ENCODE measurements at regions not wholly inside any gene's neighbourhood (a gene's known extent, or its start where the extent isn't known, plus 50 kb on each side); places are given as distances from the start of the nearest gene placed in this dataset.

- no peak for DNase-seq (ENCODE audit: low spot score)
- no peak overlapping the region for H3K27ac ChIP-seq
- no peak overlapping the region for H3K4me3 ChIP-seq
- ATAC-seq (ENCODE audit: insufficient number of reproducible peaks, low FRiP score, low read depth): no peak
- H3K9me3 ChIP-seq: no peaks in the 10 kb centered on the region
- H3K27me3 ChIP-seq (replicated peaks; ENCODE audit: insufficient read depth): no peaks in the 10 kb centered on the region
- H3K36me3 ChIP-seq: no peaks in the 10 kb centered on the region
- H3K4me1 ChIP-seq (ENCODE audit: control insufficient read depth in 1 of 2, low read depth in 2 of 2): no peaks in the 10 kb centered on the region
- TF ChIP-seq CTCF (IDR thresholded peaks at IDR 0.05): no peak
Measured at GRCh38 chr11:42825598-42825997, 486.2 kb upstream of the API5 start.

- no peak for ATAC-seq (ENCODE audit: insufficient number of reproducible peaks, low FRiP score, low read depth)
- no peaks in the 10 kb centered on the region for H3K27me3 ChIP-seq (replicated peaks; ENCODE audit: insufficient read depth)
- no peak for TF ChIP-seq CTCF (IDR thresholded peaks at IDR 0.05)
Measured at GRCh38 chr11:42827845-42828244, 484.0 kb upstream of the API5 start.

GRCh38 chr11:42837994-42838393 lies 473.8 kb upstream of the API5 start:
- TF ChIP-seq CTCF (IDR thresholded peaks at IDR 0.05): no peak
- Histone ChIP-seq H3K27me3 (replicated peaks; ENCODE audit: insufficient read depth) (no peaks in the 10 kb centered on the region), H3K36me3 (no peaks in the 10 kb centered on the region), H3K4me1 (ENCODE audit: control insufficient read depth in 1 of 2, low read depth in 2 of 2) (no peaks in the 10 kb centered on the region), H3K27ac (no peak overlapping the region), H3K9me3 (no peaks in the 10 kb centered on the region), H3K4me3 (no peak overlapping the region)
- ATAC-seq (ENCODE audit: insufficient number of reproducible peaks, low FRiP score, low read depth) (no peak), DNase-seq (ENCODE audit: low spot score) (no peak)

More at GRCh38 chr11:42827845-42828244, 484.0 kb upstream of the API5 start:
- no peak overlapping the region for H3K4me3 ChIP-seq
- H3K27ac ChIP-seq: no peak overlapping the region
- H3K9me3 ChIP-seq: no peaks in the 10 kb centered on the region
- no peaks in the 10 kb centered on the region for H3K36me3 ChIP-seq
- H3K4me1 ChIP-seq (ENCODE audit: control insufficient read depth in 1 of 2, low read depth in 2 of 2): no peaks in the 10 kb centered on the region
- no peak for DNase-seq (ENCODE audit: low spot score)

- no peak for DNase-seq (ENCODE audit: low spot score)
- TF ChIP-seq CTCF (IDR thresholded peaks at IDR 0.05): no peak
- Histone ChIP-seq H3K9me3 (no peaks in the 10 kb centered on the region), H3K27ac (no peak overlapping the region), H3K4me3 (no peak overlapping the region), H3K4me1 (ENCODE audit: control insufficient read depth in 1 of 2, low read depth in 2 of 2) (no peaks in the 10 kb centered on the region), H3K36me3 (no peaks in the 10 kb centered on the region), H3K27me3 (replicated peaks; ENCODE audit: insufficient read depth) (no peaks in the 10 kb centered on the region)
- no peak for ATAC-seq (ENCODE audit: insufficient number of reproducible peaks, low FRiP score, low read depth)
Measured at GRCh38 chr11:42840176-42840829, 471.5 kb upstream of the API5 start.

- no peak for TF ChIP-seq CTCF (IDR thresholded peaks at IDR 0.05)
- Histone ChIP-seq H3K4me1 (ENCODE audit: control insufficient read depth in 1 of 2, low read depth in 2 of 2) (no peaks in the 10 kb centered on the region), H3K9me3 (no peaks in the 10 kb centered on the region), H3K36me3 (no peaks in the 10 kb centered on the region), H3K27ac (no peak overlapping the region), H3K27me3 (replicated peaks; ENCODE audit: insufficient read depth) (no peaks in the 10 kb centered on the region), H3K4me3 (no peak overlapping the region)
- DNase-seq (ENCODE audit: low spot score) (no peak), ATAC-seq (ENCODE audit: insufficient number of reproducible peaks, low FRiP score, low read depth) (no peak)
Measured at GRCh38 chr11:42840860-42841259, 470.9 kb upstream of the API5 start.
